HG03432 (cell line): ENCODE measurements at regions not wholly inside any gene's neighbourhood (a gene's known extent, or its start where the extent isn't known, plus 50 kb on each side); places are given as distances from the start of the nearest gene placed in this dataset.
"Not testable (repeated sequence)": the region's sequence is repeated elsewhere in the genome, so short reads cannot be mapped to it uniquely, and the experiment has no call there.

Experiments
- ATAC-seq: cut with Tn5 transposase; IDR thresholded peaks from one replicate; pipeline ENCODE4 v1.9.1; 2021; ENCODE audit warnings: mild to moderate bottlenecking, moderate library complexity; ENCODE audit not compliant: unreplicated experiment

- ATAC-seq = no peak
These were observed 237.2 kb downstream of the TOX3 start for GRCh38 chr16:52309446-52310416.

- no peak for ATAC-seq
These were observed 238.9 kb downstream of the TOX3 start for GRCh38 chr16:52308051-52308450.

GRCh38 chr16:52301026-52301425 is 245.9 kb downstream of the TOX3 start:
- no peak for ATAC-seq

GRCh38 chr16:52298769-52299168 is 248.2 kb downstream of the TOX3 start:
- no peak for ATAC-seq

GRCh38 chr16:52296706-52297315 is 250.1 kb downstream of the TOX3 start:
- not testable (repeated sequence) for ATAC-seq

- ATAC-seq = no peak
These were observed 250.9 kb downstream of the TOX3 start for GRCh38 chr16:52296076-52296475.

GRCh38 chr16:52294660-52295059 is 252.3 kb downstream of the TOX3 start:
- no peak for ATAC-seq

- no peak for ATAC-seq
These were observed 253.7 kb downstream of the TOX3 start for GRCh38 chr16:52293204-52293603.

GRCh38 chr16:52283584-52284375 is 263.2 kb downstream of the TOX3 start:
- ATAC-seq = no peak

- no peak for ATAC-seq
These were observed 263.9 kb downstream of the TOX3 start for GRCh38 chr16:52283018-52283417.

- no peak for ATAC-seq
These were observed 266.9 kb downstream of the TOX3 start for GRCh38 chr16:52280086-52280485.

- ATAC-seq = no peak
These were observed 275.7 kb downstream of the TOX3 start for GRCh38 chr16:52271088-52271750.

GRCh38 chr16:52265446-52265861 is 281.5 kb downstream of the TOX3 start:
- ATAC-seq = no peak

GRCh38 chr16:52257534-52257933 is 289.4 kb downstream of the TOX3 start:
- no peak for ATAC-seq

GRCh38 chr16:52256310-52257078 is 290.4 kb downstream of the TOX3 start:
- ATAC-seq = no peak

GRCh38 chr16:52254746-52255145 is 292.2 kb downstream of the TOX3 start:
- ATAC-seq = no peak

GRCh38 chr16:52252680-52253079 is 294.3 kb downstream of the TOX3 start:
- no peak for ATAC-seq

GRCh38 chr16:52251495-52251894 is 295.4 kb downstream of the TOX3 start:
- no peak for ATAC-seq

GRCh38 chr16:52247737-52248136 is 299.2 kb downstream of the TOX3 start:
- no peak for ATAC-seq

GRCh38 chr16:52238710-52239109 is 308.2 kb downstream of the TOX3 start:
- ATAC-seq = no peak
